HG03097 (cell line): ENCODE measurements at regions not wholly inside any gene's neighbourhood (a gene's known extent, or its start where the extent isn't known, plus 50 kb on each side); places are given as distances from the start of the nearest gene placed in this dataset.

Source experiments
- ATAC-seq: cut with Tn5 transposase; IDR thresholded peaks from one replicate; pipeline ENCODE4 v1.9.1; 2021; ENCODE audit not compliant: unreplicated experiment, low FRiP score

DNA sequence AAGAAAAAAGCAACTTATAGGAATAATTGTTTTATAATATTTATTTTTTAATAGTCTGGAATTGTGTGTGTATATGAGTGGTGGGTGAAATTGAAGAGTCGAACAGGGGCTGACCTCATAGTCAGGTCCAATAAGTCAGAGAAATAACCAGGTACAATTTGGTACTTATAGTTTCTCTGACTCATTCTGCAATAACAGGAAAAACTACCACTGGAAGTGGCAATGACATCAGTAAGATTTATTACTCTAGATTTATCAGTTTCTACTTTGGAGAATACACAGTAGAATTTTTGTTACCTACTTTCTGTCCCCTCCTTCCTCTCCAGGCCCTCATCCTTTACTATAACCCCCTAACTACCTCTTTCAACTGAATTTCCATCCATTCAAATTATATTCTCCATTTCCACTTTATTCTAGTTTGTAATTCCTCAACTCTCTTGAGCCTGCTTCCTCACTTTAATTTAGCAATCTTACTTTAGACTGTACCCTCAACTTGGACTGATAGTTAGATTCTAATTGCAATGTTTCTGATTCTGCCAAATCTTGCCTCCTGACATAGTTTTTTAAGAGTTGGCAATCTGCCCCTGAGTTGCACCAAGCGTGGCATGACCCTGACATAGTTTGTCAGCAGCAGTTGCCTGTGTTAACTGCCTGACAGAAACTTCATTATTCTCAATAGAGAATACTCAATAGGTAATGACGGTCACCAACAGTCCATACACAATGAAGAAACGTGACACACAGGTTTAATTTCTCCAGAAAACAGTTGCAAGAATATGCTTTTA, 475.3 kb upstream of the RIOK2 start:
- no peak for ATAC-seq

DNA sequence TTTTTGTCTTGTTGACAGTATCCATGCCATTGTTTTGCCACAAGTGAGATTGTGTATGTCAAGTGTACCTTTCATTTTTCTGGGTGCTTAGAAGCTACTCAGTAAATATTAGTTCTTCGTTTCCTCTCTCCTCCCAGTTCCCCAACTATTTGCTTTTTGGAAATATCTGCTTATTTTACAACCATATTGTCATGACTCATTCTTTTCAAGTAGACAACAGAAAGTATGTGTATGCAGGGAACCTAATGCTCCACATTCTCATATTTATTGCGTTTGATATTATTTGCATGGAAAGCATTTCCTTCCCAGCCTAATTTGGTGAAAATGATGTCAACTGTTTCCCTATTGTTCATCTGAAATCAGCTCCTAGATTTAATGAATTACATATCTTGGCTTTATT, 483.7 kb upstream of the RIOK2 start:
- ATAC-seq, result no peak

DNA sequence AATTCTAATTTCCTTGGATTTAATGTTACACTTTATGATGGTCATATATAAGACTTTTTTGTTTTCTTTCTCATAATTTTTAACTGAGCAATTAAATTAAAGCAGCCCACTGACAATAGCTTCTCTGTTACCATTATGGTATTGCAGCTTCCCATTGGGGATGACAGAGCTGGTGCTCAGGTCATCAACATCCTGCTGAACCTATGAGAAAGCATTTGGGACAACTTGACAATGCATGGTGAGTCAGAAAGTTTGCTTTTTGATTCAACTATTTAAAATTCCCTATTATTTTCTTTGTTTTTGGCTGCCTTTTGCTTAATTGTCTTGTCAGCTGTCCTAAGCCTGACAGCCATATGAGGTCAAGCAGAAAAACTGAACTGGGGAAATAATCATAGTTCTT, 487.4 kb upstream of the RIOK2 start:
- no peak for ATAC-seq

DNA sequence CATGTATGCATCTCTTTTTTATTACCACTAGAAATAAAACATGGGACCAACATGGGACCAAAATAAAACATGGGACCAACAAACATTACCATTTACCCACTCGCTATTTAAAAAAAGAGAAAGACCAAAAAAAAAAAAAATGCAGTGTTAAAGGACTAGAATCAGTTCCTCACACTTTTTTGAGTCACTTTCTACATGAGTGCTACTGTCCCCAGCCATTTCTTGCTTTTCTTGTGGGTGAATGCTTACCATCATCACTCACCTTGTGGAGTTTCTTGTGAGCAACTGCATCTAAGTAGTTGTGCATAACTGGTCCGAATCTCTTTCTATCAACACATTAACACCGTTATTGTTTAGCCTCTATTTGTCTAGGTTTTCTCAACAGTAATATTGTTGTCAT, 493.6 kb upstream of the RIOK2 start:
- no peak for ATAC-seq

DNA sequence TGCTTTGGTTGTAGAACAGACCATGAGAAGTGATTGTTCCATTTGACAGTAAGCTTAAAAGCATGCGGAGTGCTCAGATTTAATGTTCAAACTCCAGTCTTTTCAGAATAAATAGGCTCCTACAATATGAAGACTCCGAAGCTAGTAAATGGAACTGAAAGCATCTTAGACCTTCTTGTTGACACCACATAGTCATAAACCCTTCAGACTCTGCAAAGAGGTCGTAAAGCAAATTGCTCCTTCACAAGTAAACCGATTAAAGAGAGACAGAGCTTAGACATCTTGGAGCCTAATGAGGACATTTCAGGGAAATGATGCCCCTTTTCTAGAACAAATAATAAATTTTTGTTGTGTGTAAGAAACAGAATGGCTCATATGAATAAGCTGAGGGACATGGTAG, 511.0 kb upstream of the RIOK2 start:
- ATAC-seq, result no peak

DNA sequence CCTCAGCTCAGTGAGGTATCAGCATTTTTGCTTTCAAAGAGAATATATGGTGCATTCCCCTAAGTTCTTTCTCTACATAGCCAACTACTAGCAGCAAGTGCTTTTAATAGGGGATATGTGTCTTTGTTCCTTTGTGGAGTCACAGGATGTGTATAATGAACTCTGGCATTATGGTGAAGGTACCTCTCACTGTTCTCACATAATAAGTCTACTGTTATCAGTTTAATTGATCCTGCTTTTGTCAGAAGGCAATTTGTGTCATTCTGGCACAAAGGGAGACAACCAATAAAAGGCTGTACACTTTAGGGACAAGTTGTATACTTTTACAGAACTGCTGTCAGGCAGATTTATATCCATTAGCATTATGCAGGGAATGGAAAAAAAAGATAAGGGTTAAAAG, 531.4 kb upstream of the RIOK2 start:
- ATAC-seq, result no peak

DNA sequence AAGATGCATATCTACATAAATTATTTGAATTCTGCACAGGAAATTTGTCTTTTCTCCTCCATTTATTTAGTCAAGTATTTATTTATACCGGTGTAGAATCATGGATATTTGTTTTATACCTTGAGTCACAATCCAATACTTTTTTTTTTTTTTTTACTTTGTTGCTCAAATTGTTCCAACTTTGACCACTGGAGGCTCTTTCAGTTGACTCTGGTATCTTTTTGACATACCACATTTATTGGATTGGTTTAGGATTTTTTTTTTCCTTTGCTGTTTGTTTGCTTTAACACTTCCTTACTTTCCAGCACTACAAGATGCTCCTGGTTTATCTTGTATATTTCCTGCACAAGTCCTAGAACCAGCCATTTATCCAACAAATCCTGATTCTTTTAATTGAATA, 543.1 kb upstream of the RIOK2 start:
- no peak for ATAC-seq

DNA sequence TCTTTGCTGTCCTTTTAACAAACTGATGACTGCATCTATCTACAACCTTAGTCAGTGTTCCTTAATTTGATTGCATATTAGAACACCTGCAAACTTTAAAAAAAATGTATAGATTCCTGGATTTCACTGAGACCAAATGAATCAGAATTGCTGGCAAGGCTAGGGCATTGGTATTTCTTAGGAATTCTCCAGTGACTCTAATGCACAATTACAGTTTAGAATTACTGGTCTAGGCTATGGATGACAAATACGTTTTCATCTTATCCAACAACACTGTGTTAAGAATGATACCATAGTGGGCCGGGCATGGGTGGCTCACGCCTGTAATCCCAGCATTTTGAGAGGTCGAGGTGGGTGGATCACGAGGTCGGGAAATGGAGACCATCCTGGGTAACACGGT, 545.9 kb upstream of the RIOK2 start:
- no peak for ATAC-seq

DNA sequence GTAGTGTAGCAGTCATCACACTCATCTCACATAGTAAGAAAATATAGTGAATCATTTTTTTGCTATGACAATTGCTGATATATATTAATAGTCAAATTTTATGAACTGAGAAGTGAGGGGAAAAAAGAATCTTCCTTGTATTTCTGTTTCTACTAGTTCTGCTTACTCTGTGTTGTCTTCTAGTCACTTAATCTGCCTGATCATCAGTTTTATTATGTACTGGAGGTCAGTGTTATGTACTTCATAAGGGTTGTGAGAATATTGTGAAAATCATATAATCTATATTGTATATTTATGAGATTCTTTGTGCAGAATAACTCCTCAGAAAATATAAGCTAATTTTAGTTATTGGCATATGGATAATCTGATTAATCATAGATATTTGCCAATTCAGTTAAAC, 546.9 kb upstream of the RIOK2 start:
- no peak for ATAC-seq

DNA sequence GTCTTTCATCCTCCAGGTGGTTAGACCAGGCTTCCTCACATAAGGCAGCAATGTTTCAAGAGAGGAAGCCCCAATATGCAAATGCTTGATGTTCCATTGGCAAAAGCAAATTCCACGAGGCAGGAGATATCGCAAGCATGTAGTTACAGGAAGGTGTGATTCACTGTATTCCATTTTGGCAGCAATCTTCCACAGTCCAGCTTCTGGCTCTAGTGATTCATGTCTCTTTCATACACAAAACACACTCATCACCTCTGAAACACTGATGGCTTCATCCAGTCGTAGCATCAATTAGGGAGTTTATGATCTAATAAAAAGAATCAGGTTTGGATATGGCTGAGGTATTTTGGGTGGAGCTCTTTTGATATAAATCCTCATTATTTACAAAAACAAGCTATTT, 552.2 kb upstream of the RIOK2 start:
- no peak for ATAC-seq

DNA sequence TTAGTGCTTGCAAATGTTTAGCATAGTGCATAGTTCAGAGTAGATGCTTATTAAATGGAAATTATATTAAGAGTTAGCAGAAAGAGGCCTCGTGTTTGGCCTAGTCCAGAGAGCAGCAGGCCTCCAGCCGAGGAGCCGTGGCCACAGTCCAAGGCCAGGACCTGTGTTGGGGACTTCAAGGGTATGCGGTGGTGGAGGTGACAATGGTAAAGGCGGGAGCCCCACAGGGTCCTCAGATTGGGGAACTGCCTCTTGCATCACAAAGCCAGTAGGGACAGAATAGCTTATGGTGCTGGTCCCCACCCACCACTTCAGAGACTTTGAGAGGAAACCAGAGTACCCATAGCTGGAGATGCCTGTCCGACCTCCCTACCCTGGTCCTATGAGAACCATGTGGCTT, 554.6 kb upstream of the RIOK2 start:
- ATAC-seq, result no peak

DNA sequence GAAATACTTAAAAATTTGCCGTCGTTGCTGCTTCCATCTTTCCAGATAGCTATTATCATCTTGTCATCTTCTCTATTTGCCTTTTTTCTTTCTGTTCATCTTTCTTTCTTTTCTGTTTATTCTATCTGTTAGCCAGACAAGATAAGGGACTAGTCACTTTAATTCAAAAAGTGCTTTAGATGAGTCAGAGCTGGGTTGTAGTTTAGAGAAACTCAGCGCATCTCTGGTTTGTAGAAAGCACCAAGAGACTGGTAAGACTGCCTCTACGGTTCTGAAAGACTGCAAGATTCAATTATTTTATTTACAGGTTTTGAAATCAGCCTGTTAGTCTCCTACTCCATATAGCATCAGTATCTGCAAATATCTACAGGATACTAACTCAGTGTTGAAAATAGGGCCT, 562.8 kb upstream of the RIOK2 start:
- no peak for ATAC-seq

DNA sequence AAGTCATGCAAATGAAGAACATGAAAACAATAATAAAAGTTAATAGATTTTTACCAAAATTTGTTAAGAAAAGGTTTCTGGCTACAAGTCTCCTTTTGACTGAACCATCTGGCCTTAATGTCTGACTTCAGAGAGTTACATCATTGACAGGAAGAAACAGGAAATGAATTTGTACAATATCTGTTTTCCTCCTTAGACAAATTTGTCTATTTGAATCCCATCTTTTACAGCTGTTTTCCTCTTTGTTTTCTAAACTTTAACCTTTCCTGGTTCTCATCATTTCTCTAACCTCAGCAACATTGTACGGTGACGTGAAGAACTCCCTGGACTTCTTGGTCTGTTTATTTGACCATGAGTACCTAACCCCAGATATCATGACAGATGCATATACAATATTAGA, 567.5 kb upstream of the RIOK2 start:
- ATAC-seq, result no peak

DNA sequence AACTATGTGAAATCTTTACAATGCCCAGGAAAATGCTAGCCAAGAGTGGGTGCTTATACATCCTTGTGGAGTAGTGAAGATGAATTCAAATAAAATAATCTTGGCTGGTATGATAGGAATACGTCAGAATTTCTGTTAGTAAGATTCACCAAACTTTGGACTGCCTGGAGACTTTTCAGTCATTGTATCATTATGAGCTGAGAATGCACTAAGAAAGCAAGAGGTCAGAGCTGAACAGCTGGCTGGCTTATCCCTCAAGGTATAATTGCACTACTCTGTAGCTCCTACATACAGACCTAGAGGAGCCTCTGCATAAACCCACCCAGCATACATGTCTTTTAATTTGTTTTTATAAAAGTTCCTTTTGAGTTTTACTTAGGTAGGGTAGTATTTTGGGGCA, 568.5 kb upstream of the RIOK2 start:
- ATAC-seq, result no peak

DNA sequence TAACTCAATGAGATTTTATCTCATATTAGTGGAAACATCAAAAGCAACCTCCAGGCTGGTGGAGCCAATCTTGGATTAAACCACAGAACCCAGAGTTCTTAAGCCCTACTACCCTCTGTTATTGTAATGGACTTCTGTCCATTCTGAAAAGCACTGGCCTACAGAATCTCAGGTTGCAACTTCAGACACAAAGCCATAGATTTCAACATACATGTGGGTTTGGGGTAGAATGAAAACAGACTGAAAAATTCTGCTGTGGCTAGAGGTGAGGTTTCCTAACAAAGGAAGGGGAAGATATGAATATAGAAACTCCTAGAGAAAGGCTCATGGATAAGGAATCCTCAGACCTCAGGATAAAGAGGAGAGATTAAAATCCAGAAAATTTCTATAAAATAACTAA, 569.8 kb upstream of the RIOK2 start:
- no peak for ATAC-seq

DNA sequence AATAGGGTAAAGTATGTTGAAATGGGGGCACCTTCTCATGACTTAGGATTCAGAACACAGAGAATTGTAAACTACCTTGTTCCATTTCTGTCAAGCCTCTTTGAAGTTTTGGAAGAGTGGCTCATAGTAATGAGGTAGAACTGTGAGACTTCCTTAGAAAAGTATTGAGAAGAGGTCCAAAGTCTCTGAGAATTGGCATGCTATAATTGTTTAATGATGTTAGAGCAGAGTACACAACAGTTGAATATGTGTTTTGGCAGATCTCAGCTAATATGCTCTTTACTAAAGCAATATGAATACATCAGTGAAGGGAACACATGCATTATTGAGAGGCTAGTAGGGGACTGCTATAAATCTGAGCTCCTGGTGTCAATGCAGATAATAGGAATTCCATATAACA, 579.4 kb upstream of the RIOK2 start:
- no peak for ATAC-seq

DNA sequence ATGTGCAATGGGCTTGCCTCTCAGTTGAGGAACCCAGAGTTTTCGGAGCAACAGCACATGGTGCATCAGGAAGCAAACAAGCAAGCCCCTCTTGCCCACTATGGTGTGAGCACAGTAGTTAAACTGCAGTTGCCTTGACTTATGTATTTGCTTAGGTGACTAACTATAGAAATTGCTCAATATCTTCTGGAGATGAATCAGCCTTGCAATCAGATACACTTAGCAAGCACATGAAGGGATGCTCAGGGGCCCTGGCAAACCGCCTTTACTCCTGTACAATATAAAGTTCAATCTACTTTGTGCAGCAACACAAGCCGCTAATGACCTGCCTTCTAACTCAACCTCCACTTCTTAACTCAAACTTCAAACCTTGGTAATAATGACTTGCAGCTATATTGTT, 581.7 kb upstream of the RIOK2 start:
- no peak for ATAC-seq

DNA sequence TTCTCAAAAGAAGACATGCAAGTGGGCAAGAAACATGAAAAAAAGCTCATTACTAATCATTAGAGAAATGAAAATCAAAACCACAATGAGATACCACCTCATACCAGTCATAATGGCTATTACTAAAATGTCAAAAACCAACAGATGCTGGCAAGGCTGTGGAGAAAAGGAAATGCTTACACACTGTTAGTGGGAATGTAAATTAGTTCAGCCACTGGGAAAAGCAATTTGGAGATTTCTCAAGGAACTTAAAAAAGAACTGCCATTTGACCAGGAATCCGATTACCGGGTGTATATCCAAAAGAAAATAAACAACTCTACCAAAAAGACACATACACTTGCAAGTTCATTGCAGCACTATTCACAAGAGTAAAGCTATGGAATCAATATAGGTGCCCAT, 595.4 kb upstream of the RIOK2 start:
- ATAC-seq, result no peak

DNA sequence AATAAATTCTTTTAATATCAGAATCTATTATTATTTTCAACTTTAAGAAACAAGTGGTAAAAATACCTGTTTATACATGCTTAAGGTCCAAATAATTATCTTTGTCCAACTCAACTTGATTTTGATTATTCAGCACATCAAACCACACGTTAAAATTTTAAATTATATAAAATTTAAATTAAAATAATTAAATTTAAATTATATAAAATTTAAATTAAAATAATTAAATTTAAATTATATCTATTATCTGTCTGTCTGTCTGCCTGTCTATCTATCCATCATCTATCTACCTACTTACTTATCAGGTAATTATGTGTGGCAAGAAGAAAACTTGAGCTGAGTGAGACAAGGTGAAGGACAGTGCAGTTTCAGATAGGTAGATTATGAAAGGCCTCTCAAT, 605.3 kb upstream of the RIOK2 start:
- ATAC-seq, result no peak

DNA sequence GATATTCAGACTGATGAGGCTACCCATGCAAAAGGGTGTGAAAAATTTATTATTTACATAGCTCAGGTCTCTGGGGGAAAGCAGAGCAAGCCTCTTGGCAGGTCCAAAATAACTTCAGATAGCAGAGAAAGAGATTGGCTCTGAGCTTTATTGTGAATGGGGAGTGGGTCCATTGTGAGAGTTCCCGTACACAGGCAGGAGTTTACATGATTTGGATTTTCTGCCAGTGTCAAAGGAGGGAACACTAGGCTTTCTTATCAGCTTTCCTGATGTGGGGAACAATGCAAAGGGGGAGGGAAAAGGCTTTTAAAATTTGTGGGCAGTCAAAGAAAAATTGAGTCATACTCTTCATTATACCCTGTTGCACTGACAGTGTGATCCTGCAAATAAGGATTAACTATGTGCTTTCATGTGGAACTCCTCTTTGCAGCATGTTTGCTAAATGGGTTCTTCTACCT, 615.0 kb upstream of the RIOK2 start:
- no peak for ATAC-seq

DNA sequence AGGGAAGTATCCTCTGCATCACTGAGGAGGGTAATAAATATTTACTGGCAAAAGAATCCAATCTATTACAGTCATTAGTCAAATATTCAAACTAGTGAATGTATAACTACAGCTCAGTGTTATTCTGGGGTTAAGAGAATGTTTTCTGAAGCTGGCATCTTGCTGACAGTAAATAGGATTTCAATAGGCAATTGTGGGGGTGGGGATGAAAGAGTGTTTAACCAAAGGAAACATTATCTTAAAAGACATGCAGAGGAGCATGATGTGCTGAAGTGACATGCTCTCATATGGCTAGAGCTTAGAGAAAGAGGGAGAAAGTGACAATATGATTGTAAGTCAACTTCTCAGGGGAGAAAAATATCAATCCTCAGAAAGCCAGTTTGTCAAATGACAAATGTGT, 618.4 kb upstream of the RIOK2 start:
- ATAC-seq, result no peak

DNA sequence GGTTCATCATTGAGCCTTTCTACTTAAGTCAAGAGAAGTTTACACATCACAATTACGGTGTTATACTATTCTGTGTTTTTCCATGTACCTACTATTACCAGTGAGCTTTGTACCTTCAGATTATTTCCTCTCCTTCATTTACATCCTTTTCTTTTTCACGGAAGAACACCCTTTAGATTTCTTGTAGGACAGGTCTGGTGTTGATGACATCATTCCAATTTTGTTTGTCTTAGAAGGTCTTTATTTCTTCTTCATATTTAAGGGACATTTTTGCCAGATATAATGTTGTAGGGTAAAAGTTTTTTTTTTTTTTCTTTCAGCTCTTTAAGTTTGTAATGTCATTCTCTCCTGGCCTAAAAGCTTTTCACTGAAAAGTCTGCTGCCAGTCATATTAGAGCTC, 637.1 kb upstream of the RIOK2 start:
- no peak for ATAC-seq
